H7 (cell line): ENCODE measurements at regions not wholly inside any gene's neighbourhood (a gene's known extent, or its start where the extent isn't known, plus 50 kb on each side); places are given as distances from the start of the nearest gene placed in this dataset.
"Not testable (repeated sequence)": the region's sequence is repeated elsewhere in the genome, so short reads cannot be mapped to it uniquely, and the experiment has no call there.

Experiments
- DNase-seq: peaks from one replicate; pipeline ENCODE4 v3.0.0; 2012
- H3K27me3 ChIP-seq: 2 replicates; pipeline ENCODE4 v1.6.0; 2011; ENCODE audit warnings: mild to moderate bottlenecking, low read length; ENCODE audit not compliant: control insufficient read depth, insufficient read depth
- H3K36me3 ChIP-seq: replicated peaks from 2 replicates; pipeline ENCODE4 v1.5.1; 2011; ENCODE audit warnings: low read length; ENCODE audit not compliant: control insufficient read depth, insufficient read depth
- H3K4me3 ChIP-seq: 2 replicates; pipeline ENCODE4 v1.5.1; 2011; ENCODE audit warnings: low read depth, mild to moderate bottlenecking, control low read depth, low read length, moderate library complexity; ENCODE audit not compliant: insufficient read depth

DNA sequence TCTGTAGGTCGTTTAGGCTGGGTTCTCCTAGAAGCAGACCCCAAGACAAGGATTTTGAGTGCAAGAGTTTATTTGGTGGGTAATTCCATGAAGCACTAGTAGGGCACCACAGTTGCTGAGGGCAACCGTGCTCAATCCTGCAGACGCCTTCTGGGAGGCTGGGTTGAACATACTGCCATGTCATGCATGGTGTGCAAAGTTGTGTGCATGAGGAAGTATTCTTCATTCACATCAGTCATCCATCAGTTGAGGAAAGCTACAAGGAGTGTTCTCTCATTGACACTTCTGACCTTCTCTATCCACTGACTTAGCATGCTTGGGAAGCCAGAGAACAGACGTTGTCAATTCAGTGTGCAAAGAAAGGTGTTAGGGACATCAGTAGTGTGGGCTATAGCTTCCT lies 179.2 kb downstream of the PTPN11 start:
- peaks cover 5% of the 10 kb centered on the region; the same call in 1 of the 2 replicates for H3K27me3 ChIP-seq
- no peaks in the 10 kb centered on the region for H3K36me3 ChIP-seq
- H3K4me3 ChIP-seq, result no peak overlapping the region
- DNase-seq, result no peak

DNA sequence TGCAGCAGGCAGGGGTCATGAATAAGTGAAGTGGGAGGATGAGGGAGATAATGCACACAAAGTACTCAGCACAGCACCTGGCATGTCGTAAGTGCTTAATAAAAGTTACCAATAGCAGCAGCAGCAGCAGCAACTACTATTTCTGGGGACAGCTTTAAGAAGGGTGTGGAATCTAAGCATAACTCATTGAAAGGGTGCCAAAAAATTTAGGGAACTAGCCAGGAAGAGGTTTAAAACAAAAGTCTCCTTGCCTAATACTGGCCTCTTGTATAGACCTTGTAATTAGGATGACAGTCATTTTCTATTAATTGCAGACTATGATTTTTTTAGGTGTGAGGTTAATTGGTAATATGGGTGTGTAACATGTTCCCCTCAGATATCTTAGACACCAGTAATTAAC lies 179.9 kb downstream of the PTPN11 start:
- Histone ChIP-seq H3K27me3 (peaks cover 2% of the 10 kb centered on the region; the same call in 1 of the 2 replicates), H3K36me3 (no peaks in the 10 kb centered on the region), H3K4me3 (no peak overlapping the region)
- no peak for DNase-seq

DNA sequence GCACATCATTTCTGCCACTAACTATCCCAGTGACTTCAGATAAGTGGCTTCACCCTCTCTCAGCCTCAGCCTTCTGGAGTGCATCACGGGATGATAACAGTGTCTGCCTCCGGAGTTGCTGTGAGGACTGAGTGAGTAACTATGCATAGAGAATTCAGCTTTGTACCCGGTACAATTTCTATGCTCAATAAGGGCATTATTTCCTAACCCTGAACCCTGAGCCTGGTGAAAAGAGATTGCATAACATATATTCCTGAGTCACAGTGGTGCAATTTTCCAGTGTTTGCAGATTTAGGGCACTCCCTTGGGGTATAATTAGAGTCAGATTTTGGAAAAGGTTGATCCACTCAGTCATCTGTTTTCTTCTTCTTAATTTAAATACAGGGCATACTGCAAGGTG lies 181.1 kb downstream of the PTPN11 start:
- DNase-seq, result no peak
- Histone ChIP-seq H3K36me3 (no peaks in the 10 kb centered on the region), H3K27me3 (peaks cover under 1% of the 10 kb centered on the region; the same call in 1 of the 2 replicates), H3K4me3 (no peak overlapping the region)

DNA sequence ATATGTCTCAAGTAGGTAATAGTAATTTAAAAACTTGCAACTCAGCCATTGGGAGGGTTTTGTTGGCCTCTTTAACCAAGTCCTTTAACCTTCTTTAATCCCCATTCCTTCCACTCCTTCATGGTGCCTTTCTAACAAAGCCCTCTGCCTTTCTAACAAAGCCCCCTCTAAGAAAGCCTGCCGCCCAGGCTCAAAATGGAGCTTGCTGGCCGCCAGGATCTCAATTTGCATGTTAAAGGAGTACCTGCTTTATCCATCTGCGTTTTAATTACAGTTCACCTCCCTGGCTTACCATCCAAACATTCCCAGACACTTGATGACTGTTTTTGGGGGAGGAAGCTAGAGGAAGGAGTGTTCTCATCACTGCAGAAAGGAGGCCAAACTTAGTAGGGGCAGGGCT lies 183.4 kb downstream of the PTPN11 start:
- Histone ChIP-seq H3K36me3 (no peaks in the 10 kb centered on the region; the same call in 1 of the 2 replicates), H3K27me3 (no peaks in the 10 kb centered on the region), H3K4me3 (no peak overlapping the region)
- DNase-seq, result peak; percentile 25

DNA sequence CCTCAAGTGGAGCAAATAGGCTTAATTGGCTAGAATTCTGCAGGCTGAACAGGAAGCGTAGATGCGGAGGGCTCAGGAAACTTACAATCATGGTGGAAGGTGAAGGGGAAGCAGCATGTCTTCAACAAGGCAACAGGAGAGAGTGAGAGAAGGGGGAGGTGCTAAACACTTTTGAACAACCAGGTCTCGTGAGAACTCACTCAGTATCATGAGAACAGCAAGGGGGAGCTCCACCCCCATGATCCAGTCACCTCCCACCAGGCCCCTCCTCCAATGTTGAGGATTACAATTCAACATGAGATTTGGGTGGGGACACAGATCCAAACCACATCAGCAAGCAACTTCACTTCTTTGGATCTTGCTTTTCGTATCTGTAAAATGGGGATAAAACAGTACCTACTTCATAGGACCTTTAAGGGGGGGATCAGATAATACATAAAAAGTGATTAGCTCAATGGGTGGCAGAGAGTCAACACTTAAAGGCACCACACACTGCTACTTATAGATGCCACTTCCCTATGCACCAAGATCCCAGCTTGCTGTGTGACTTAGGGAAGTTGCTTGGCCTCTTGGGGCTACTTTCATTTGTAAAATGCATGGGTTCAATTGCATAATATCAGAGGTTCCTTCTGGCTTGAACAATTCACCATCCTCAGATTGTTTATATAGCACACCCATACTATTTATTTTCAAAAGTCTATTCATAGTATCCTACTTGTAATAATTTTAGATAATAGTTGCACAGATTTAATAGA lies 184.8 kb upstream of the RPH3A start:
- no peak for DNase-seq
- Histone ChIP-seq H3K27me3 (no peaks in the 10 kb centered on the region; the same call in 1 of the 2 replicates), H3K36me3 (no peaks in the 10 kb centered on the region; the same call in 1 of the 2 replicates), H3K4me3 (no peak overlapping the region)

DNA sequence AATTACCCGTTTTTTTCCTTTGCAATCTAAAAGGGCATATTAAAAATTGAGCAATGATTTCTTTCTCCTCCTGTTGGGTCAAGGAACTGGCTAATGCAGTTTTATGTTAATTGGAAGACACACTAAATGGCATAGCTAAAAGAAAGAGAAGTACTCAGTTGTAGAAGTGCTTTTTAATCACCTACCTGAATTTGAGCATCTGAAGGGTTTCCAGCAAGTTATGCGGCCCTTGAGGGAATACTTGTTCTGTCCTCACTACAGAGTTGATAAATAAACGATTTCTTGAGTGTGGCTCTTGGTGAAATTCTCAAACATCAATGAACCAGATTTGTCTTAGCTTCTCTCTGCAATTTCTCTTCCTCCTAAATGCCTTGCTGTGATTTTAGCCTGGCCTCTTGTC lies 184.1 kb upstream of the RPH3A start:
- H3K27me3 ChIP-seq, result no peaks in the 10 kb centered on the region; the same call in 1 of the 2 replicates
- no peak overlapping the region for H3K4me3 ChIP-seq
- no peak for DNase-seq
- no peaks in the 10 kb centered on the region; the same call in 1 of the 2 replicates for H3K36me3 ChIP-seq

DNA sequence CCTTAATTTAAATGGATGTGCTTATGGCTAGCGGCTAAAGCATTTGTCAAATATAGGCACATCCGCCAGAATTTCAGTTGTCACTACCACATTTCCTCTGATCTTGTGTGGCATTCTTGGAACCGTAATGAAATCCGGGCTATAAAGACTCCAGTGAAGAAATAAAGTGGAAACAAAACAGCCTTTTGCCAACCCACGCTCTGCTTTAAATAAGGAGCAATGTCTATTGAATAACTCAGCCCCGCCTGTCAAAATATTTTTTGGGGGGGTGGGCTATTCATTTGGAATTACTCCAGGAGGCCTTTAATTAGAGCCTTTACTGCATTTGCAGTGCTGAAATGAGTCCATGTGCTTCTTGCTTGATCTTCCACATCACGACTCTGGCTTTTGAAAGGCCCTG lies 179.6 kb upstream of the RPH3A start:
- no peak overlapping the region for H3K4me3 ChIP-seq
- no peaks in the 10 kb centered on the region; the same call in 1 of the 2 replicates for H3K27me3 ChIP-seq
- H3K36me3 ChIP-seq, result no peaks in the 10 kb centered on the region; the same call in 1 of the 2 replicates
- DNase-seq, result no peak

DNA sequence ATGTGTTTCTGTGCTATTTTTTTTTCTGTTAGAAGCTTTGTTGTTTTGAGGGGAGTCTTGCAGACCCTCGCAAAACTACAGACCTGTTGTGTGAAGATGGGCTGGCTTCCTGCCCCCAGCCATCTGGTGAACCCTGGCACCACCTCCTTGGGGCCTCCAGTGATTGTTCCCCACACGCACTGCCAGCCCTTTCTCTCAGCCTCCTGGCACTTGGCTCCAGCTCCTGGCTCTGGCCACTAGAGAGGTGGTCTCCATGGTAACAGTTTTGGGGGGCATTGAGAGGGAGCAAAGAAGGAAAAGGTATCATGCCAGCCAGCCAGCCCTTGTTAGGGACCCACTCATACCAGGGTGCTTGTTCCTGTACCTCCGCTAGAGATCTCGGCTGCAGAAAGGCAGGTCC lies 176.4 kb upstream of the RPH3A start:
- no peaks in the 10 kb centered on the region for H3K27me3 ChIP-seq
- no peak overlapping the region for H3K4me3 ChIP-seq
- no peaks in the 10 kb centered on the region for H3K36me3 ChIP-seq
- DNase-seq, result no peak

DNA sequence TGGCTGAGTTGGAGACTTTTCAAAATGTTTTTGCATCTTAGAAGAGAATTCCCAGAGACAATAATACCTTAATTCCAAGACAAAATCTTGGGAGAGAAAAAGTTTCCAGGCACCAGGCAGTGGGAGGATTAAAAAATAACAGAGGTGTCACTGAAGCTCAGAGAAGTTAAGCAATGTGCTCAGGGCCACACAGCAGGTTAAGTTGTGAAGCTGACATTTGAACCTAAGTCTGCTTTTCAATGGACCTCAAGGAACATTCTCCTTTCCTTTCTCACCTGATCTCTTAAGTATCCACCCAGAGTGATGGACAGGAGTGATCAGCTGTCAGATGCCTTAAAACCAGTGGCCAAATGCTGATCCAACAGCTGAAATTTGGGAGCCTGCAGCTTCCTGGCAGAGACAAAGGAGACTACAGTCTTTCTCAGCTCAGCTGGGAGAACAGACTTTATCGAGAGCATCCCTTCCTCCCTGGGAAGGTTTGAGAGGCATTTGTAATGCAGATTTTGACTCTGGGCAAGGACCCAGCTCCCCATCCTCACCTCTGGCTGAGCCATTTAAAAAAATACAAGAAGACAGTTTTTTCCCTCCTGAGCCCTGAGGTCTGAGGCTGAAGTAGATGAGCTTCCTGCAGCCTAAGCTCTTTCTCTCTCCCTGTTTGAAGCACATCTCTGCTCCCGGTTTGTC lies 174.9 kb upstream of the RPH3A start:
- peak; percentile 75 for DNase-seq
- Histone ChIP-seq H3K36me3 (no peaks in the 10 kb centered on the region), H3K4me3 (no peak overlapping the region), H3K27me3 (no peaks in the 10 kb centered on the region)

DNA sequence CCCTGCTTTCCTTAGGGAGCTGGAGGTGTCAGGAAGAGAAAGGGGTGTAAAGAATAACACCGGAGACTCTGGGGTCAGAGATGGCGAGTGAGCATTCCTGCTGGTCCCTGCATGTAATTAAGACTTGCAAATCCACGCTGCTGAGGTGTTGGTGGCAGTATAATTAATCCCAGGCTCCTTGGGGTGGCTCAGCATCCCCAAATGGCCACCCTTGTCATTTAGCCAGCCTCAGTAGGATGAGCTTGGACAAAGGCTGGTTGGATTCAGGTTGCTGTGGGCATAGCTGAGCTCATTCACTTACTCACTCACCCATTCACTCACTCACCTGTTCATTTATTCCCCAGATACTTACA lies 174.4 kb upstream of the RPH3A start:
- Histone ChIP-seq H3K27me3 (no peaks in the 10 kb centered on the region), H3K4me3 (no peak overlapping the region), H3K36me3 (no peaks in the 10 kb centered on the region)
- DNase-seq, result no peak

DNA sequence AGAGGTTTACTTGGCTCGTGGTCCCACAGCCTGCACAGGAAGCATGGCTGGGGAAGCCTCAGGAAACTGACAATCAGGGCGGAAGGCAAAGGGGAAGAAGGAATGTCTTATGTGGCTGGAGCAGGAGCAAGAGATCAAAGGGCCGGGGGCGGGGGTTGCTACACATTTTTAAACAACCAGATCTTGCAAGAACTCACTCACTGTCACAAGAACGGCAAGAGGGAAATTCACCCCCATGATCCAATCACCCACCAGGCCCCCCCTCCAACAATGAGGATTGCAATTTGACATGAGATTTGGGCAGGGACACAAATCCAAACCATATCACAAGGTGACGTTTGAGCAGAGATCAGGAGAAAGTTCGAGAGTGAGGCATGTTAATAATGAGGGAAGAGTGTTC lies 163.7 kb upstream of the RPH3A start:
- no peak for DNase-seq
- H3K36me3 ChIP-seq, result no peaks in the 10 kb centered on the region
- H3K4me3 ChIP-seq, result no peak overlapping the region
- no peaks in the 10 kb centered on the region for H3K27me3 ChIP-seq

DNA sequence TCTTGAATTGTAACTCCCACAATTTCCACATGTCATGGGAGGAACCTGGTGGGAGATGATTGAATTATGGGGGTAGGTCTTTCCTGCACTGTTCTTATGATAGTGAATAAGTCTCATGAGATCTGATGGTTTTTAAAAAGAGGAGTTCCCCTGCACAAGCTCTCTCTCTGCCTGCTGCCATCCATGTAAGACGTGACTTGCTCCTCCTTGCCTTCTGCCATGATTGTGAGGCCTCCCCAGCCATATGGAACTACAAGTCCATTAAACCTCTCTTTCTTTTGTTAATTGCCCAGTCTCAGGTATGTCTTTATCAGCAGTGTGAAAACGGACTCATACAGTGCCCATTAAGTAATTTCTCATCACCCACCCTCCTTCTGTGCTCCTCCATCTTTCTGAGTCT lies 159.6 kb upstream of the RPH3A start:
- not testable (repeated sequence) for H3K4me3 ChIP-seq, H3K27me3 ChIP-seq

DNA sequence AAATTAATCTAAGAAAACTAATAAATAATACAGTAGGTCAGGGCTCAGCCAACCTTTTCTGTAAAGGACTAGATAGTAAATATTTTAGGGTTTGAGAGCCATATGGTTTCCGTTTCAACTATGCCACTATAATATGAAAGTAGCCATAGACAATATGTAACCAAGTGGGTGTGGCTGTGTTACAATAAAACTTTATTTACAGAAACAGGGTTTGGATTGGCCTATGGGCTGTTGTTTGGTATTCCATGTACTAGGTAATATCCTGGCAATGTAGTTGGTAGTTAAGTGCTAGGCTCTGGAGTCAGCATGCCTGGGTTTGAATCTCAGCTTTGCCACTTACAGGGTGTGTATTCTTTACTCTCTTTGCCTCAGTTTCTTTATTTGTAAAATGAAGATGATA lies 156.5 kb upstream of the RPH3A start:
- DNase-seq, result no peak
- H3K36me3 ChIP-seq, result no peaks in the 10 kb centered on the region
- no peak overlapping the region for H3K4me3 ChIP-seq
- no peaks in the 10 kb centered on the region for H3K27me3 ChIP-seq

More for the DNA sequence above, 159.6 kb upstream of the RPH3A start:
- not testable (repeated sequence) for H3K36me3 ChIP-seq, DNase-seq

DNA sequence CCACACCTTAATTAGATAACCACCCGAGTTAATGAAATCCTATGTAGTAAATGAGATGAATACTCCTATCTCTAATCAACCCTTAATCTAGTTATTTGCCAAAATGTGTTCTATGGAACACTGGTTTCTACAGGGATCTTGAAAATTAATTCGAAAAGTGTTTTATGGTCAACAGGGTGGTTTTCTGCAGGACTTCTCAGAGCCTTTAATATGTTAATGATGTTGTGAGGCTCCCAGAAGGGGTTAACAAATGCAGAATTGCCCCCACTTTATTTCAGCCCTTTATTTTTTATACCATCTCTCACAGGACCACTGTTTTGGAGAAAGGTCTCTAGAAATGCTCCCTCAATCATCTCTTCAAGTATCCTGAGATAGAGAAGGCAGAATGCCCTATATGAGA lies 153.1 kb upstream of the RPH3A start:
- DNase-seq, result no peak
- Histone ChIP-seq H3K4me3 (no peak overlapping the region), H3K27me3 (no peaks in the 10 kb centered on the region), H3K36me3 (no peaks in the 10 kb centered on the region)

DNA sequence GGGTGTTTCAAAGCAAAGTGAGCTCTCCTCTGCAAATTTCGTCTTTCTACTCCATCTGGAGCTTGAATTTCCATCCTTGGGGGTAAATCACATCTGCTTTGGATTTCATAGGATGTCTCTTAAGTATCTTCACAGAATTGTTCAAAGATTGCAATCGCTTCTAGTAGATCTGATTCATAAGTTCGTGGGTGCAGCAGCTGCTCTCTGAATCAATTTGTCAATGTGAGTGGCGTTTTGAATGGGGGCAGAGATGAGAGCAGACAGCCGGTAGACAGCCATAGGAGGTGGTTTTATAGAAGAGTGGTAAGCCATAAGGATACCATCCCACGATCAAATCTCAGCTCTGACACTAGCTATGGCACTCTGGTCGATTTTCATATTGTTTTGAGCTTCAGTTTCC lies 146.0 kb upstream of the RPH3A start:
- DNase-seq, result no peak
- no peak overlapping the region for H3K4me3 ChIP-seq
- no peaks in the 10 kb centered on the region; the same call in 1 of the 2 replicates for H3K27me3 ChIP-seq
- no peaks in the 10 kb centered on the region for H3K36me3 ChIP-seq
